Activated CD8-positive, alpha-beta memory T cell treated with anti-CD3 and anti-CD28 coated beads for 24 hours (primary cell): ENCODE measurements at regions not wholly inside any gene's neighbourhood (a gene's known extent, or its start where the extent isn't known, plus 50 kb on each side); places are given as distances from the start of the nearest gene placed in this dataset.
"Not testable (repeated sequence)": the region's sequence is repeated elsewhere in the genome, so short reads cannot be mapped to it uniquely, and the experiment has no call there.

Experiments used
- DNase-seq: peaks from one replicate; pipeline ENCODE4 v3.0.0-alpha.2; 2020

DNA sequence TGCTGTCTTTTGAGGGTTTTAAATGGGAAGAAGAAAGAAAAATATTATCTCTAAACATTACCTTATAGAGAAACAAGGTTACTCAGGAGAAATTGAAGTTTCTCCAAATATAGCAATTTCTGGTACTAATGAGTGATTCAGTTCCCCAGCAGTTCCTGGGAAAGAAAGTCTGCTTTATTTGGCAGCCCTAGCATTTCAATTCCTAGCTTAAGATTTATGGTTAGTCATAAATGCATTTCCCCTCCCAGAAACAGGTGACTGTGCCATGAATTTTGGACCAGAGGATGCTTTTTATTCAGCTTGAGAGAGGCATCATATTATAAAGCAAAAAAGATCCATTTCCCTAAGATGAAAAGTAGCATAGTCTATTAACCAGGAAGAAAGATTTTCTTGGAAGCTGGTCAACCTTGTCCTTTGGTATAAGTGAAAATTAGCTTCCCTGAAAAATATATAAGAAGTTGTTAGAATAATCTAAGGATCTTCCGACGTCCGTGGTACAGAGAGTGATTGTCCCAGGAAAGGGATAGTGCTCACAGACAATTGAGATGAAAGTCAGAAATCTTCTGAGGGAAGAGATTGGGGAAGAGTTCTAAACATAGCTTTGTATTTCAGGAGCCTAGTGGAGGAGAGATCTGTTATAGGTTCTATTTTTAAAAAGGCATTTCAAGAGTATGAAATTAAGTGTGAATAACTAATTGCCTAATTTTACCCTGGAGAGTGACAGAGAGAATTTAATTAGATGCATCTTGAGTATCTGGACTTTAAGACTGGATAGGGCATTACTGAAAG lies 164.9 kb downstream of the ESM1 start:
- no peak for DNase-seq

DNA sequence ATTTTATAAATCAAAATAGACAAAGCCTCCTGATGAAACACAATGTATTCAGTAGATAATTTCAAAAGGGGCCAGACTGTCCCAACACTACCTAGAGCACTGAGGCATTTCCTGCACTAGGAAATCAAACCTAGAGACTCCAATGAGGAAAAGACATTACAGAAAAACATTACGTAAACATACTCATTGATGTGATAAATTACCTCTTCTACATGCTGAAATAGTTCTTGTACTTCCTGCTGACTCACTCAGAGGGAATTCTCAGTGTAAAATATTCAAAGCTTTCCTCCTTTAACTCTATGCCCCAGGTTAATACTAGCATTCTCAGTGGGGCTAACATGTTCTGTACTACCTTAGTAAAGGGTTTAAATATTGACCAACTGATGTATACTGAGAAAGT lies 178.0 kb downstream of the ESM1 start:
- no peak for DNase-seq

DNA sequence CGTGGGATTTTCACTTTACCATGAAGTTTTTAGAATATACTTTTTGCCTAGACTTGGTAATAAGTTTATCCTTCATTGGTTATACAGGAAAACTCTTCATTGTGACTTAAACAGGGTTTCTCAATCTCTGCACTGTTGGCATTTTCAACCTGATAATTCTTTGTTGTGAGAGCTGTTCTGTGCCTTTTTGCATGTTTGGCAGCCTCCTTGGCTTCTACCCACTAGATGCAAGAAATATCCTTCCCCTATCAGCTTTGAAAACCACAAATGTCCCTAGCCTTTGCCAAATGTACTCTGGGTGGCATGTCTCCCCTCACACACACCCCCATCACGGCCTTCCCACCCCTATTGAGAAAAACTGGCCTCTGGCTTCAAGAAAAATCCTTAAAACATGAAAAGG lies 180.9 kb downstream of the ESM1 start:
- no peak for DNase-seq

DNA sequence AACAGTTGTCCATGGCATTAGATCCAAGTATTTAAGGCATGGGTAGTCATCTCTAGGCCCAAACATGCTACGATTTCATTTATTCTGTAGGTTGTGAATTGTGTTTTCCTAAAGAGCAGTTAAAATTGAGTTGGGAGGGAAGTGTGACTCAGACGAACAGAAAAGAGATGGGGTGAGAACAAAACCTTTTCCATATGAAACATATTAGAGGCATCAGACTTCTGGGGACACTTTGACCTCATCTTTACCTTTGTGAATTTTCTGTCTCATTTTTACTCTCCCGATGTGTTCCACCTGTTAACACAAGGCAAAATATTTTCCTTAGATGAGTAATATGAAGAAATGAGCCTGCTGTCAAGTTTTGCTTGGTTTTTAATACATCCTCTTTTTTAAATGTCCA lies 181.3 kb downstream of the ESM1 start:
- DNase-seq: no peak

DNA sequence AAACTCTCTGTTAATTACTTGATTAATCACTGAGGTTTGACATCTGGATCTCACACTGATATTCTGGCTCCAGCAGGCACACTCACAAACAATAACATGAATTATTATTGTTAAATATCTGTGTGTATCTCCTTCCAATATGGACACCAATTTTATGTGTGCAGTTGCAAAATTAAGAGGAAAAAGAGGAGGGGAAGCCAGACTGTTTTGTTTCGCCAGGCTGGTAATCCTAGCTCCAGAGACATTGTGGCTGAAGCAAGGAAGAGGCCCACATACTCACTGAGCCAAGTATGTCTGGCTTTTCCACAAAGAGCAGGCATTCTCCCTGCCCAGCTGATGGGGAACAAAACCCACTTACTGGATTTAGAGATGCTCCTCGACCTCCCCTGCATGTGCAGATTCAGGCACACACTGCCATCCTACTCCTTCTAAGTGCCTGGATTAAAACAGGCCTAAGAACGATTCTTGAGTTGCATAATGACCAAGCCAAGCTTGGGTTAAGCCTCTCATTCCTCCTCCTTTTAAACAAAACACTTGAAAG lies 181.9 kb downstream of the ESM1 start:
- DNase-seq: no peak

DNA sequence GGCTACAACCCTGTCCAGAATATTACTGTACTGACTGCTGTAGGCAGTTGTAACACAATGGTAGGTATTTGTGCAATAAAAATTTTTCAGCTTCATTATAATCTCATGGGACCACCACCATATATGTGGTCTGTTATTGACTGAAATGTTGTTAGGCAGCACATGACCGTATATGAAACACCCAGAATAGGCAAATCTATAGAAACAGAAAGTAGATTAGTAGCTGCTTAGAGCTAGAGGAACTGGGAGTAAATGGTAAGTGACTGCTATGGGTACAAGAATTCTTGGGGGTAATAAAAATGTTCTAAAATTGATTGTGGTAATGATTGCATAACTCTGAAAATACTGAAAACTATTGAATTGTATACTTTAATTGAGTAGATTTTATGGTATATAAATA lies 185.7 kb downstream of the ESM1 start:
- no peak for DNase-seq

DNA sequence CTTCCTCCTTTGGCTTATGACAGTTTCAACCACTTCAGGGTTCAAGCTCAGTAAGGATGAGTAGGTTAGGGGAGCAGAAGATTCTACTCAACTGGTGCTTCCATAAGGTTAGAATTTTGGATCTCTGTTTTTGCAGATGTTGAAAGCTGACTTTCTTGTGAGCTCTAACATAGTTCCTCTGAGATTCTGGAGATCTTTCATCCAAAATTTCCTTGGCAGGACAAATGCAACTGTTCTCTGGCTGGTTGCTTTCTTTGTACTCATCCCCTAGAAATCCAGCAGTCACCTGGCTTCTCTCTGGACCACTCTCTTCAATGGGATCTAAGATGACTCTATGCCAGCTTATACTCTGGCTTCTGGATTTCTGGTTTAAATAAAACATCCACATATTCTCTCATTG lies 189.6 kb downstream of the ESM1 start:
- DNase-seq: no peak

DNA sequence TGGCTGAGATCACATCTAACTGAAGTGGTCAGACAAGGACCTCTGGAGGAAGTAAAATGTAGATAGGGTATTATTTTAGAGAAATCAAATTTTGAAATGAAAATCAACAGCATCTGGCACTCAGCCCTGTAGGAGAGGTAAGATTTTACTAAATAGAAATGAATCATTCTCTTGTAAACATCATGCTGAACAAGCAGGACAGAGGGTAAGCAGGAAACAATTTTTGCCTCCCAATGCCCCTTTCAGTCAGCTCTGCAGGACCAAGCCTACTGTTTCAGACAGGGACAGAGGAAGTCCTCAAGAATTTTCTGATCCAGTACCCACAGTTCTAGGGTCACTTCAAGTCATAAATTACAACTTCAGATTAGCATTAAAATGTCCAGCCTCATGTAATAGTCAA lies 190.1 kb downstream of the ESM1 start:
- DNase-seq: no peak

DNA sequence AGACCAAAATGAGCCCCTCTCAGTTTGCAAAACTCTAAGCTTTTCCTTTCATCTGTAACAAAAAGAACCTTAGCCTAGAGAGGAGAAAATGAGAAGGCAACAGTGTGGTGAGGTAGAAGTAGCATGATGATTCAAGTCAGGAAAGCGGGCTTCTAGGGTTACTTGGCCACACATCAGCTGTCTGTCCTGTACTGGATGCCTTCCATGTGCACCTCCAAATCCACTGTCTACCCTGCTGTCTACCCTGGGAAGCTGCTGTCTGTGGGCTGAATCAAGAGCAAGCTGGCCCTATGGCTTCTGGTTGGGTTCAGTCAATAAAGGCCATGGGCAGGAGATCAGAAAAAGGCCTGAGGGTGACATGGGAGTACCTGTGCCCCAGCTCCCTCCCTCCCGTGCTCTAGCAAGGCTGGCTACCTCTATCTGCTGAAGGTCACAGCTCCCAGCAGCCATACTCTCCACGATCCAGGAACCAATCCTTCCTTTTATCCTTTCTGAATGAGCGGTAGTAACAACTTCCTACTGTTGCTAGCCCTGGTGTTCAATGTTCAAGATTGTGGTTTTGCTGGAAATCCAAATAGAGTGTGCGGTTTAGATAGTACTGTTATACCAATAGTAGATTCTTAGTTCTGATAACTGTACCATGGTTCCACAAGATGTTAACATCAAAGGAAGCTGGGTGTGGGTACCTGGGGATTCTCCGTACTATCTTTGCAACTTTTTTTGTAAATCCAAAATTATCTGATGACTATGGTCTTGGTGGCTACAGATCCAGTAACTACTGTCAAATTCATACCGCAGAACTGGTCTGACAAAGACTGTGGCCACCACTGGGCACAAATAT lies 191.0 kb downstream of the ESM1 start:
- DNase-seq: peak; percentile 64

DNA sequence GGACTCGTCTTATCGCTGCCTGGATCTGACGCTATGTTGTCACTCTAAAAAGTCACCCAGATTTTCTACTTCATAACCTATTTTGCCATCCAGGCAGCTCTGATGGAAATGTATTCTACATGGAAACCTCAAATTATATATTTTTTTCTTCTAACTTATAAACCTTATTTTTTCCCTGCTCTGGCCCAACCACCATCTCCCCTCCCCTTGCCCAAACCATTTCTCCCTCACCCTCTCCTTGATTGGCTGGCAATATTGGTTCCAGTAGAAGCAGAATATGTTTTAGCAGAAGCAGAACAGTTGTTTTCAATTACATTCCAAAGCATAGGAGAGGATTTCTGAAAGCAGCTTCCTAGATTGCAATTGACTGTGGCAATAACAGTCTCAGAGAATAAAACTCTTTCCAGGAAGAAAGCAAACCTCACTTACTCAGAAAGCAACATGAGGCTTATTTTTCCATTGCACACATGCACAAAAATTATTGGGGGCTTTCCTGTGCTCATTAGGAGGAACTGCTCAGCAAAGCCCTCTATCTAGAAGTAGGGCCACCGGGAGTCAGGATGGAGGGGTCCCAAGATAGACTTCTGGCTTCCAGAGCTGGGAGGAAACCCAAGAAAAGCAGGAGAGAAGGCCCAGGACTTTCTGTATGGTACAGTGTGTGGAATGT lies 191.8 kb downstream of the ESM1 start:
- peak; percentile 69 for DNase-seq

DNA sequence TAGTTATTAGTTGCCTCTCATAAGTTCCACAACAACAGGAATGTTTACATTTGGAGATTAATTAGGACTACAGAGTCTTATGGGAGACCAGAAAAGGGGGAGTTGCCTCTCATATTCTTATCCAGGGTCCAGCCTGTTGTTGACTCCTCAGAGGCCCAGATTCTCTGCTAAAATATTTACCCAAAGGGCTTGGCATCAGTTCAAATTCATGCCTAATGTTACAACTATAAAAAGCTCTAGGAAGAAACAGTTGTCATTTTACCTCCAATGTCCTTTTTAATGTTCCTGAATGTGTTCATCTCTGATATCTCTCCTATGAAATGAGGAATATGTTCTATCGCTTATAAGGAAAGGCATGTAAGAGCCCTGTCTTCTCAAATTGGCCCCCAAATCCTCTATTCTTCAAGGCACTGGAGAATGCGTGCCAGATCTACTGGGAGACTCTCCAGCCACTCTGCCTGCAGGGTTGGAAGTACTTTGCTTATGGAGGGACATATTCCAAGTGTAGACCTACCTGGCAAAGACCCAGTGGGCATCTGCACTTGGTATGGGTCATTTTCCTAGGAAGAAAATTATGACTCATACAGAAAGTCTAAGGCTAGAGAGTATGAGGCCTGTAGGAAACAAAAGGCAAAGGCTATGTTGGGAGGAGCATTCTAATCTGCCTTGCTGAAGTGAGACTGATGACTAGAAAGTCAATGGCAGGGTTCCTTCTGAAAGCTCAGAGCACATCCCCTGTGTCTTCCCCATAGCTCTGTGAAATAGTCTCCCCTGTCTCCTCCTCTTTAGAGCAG lies 192.6 kb downstream of the ESM1 start:
- DNase-seq: no peak

DNA sequence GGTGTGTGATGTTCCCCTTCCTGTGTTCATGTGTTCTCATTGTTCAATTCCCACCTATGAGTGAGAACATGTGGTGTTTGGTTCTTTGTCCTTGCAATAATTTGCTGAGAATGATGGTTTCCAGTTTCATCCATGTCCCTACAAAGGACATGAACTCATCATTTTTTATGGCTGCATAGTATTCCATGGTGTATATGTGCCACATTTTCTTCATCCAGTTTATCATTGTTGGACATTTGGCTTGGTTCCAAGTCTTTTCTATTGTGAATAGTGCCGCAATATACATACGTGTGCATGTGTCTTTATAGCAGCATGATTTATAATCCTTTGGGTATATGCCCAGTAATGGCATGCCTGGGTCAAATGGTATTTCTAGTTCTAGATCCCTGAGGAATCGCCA lies 197.5 kb downstream of the ESM1 start:
- DNase-seq: not testable (repeated sequence)

DNA sequence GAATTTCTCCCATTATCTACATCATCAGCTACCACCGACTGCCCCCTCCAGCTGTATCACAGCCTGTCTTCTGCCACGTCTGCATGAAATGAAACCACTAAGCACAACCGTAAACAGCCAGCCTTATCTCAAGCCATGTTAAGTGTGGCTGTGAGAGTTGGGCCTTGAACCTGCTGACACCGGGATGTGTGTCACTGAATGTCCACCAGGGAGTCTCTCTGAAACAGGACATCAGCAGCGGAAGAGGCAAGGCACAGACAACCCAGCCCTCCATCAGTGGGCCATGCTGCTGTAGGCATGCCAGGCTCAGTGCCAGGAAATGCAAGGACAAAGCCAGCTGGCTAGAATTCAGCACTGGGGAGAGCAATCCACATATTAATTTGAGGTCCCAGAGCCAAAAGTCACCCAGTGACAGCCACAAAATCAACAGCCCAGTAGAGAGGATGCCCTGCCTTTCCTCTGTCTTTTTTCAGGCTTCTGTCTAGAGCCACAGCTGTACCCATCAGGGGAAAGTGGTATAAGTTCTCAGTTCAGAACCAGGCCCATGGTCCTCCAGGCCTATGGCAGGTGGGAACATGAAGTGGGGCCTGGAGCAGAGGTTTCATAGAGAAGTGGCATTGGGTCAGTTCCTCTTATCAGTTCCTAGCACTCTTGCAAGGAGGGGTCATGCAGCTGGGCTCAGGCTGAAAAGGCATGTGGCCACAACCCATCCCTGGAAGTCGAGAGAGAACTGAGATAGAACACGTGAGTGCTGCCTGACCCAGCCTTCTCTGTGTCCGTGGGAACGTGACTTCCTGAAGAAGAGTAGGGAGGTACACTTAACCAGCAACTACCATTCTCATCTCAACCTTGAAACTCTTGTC lies 199.4 kb downstream of the ESM1 start:
- DNase-seq: no peak

DNA sequence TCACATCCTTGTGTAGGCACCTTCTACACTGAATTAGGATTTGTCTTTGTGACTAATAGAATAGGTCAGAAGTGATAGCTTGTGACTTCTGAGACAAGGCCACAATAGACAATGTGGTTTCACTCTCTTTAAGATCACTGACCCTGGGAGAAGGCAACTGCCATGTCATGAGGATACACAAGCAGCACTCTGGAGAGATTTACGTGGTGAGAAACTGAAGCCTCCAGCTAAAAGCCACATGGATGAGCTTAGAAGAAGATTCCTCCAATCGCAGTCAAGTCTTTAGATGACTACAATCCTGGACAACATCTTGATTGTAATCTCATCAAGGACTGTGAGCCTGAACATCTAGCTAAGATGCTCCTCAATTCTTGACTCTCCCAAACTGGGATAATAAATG lies 206.6 kb downstream of the ESM1 start:
- DNase-seq: no peak

DNA sequence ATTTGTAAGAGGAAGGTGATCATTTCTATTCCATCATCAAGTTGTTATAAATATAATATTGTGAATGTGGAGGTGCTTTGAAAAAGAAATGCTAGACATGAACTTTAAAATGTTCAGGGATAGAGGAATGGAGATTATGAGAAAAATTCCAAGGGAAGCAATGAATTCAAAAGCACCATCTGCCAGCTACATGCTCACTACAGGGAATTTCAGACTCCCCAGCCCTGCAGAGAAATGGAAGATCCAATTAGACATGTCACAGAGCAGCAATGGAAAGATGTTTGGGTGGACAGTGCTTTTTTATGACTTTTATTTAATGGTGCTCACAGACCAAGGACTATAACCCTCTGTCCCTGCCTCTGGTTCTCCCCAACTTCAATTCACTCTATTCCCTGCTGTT lies 209.7 kb downstream of the ESM1 start:
- DNase-seq: no peak

DNA sequence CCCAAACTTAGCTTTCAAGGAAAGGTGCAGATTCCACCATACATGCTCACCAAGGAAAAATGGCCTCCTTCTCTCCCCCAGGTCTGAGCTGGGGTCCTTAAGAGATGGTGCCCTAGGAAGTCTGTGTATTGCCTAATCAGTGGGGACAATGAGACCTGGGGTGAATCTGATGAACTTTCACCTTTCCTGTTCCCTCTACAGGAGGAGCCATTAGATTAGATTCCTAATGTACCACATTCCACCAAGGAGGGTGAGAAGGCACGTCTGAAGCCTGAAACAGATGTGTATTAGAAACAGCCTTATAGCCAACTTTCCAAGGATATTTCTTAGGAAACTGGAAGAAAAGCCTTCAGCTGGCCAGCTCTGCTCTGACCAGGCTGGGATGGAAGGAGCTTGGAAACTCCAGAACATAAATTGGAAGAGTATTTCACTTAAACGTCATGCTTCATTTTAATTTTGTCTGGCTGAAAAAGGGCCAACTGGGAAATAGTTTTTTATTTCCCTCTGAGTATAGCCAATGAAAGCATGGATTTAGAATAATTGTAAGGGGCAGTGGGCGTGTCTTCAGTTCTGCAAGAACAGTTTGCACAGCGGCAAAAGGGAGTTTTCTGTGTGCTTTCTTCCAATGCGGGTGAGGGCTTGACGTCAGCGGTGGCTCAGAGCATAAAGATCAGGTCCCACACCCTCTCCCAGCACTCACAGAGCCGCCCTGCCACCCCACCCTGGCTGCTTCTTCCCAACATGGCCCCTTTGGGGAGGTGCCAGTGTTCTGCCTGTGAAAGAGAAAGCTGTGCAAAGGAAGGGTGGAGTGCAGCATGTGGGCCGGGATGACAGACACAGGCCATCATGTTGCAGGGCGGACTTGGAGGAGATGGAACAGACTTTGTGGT lies 210.9 kb downstream of the ESM1 start:
- DNase-seq: no peak

DNA sequence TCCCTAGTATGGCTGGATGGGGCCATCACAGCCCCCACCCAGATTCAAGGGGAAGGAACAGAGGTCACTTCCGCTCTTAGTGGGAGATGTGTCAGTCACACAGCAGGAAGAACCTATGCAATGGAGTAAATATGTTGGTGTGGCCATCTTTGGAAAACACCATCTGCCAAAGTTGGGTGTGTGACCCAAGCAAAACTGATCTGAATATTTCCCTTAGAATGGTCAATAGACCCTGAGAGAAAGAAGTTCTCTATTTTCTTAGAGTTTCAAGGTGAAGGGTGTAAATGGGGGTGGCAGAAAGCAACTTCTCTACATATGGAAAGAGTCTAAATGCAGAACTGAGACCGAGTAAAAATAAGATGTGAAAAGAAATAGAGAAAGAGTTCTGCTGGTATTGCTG lies 212.7 kb downstream of the ESM1 start:
- DNase-seq: no peak

DNA sequence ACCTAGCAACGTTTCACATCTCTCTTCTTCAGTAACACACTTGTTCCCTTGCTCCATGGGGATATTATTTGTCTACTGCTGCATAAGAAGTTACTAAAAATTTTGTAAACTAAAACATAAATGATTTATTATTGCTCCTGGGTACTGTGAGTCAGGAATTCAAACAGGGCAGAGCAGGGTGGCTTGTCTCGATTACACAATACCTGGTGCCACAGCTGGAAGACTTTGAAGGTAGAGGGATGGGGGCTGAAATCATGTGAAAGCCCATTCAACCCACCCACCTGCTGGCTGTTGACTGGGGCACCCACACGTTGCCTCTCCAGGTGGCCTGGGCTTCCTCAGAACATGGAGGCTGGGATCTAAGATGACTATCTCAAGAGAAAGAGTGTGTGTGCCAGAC lies 213.2 kb downstream of the ESM1 start:
- DNase-seq: no peak

DNA sequence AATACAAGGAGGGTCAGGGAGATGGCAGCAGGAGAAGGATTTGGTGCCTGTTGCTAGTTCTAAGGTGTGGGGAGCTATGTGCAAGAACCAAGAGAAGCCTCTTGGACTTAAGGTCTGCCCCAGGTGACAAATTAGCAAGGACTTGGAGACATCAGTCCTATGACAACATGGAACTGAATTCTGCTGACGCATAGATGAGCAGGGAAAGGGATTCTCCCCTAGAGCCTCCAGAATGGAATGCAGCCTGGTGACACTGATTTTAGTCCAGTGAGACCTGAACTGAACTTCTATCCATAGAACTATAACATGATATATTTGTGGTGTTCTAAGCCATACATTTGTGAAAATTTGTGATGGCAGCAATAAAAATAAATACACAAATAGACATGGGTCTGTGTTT lies 215.6 kb downstream of the ESM1 start:
- no peak for DNase-seq

DNA sequence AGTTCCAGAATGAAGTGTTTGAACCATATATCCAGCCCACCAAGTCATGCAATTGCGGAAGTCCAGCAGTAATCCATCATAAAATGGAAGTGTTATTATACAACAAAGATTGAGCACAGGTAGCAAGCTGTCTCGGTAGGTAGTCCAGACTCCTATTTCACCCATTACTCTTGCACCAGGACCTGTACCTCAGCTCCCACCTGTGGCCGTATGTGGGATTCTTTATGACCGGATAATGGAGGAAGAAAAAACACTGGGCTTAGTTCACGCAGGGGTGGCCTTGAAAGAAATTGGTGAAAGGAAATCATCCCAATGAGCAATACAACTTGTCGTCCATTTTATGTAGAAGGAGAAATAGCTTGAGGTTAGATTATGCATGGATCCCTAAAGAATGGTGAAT lies 216.3 kb downstream of the ESM1 start:
- no peak for DNase-seq

DNA sequence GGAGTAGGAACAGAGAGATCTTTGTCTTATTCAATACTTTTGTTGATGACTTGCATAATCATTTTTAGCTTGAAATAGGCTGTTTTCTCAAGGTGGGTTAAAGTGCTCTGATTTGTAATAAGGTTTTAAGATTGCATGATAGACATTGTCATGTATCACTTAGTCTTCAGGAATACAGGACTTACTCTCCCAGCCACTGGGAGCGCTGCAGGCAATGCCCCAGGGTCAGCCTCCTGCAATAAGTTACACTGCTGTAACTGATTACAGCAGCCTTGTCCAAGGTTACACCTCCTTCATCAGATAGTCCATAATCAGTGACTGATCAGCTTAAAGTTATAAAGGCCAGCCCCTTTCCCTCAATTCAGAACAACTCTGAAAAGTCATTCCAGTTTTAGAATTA lies 218.6 kb downstream of the ESM1 start:
- DNase-seq: no peak
